ENCODE measurements at regions not wholly inside any gene's neighbourhood (a gene's known extent, or its start where the extent isn't known, plus 50 kb on each side); places are given as distances from the start of the nearest gene placed in this dataset.

GRCh38 chr12:33752854-33753253 is 269.4 kb upstream of the ALG10 start:
- no peaks in the 10 kb centered on the region for H3K27me3 ChIP-seq
- no peak for DNase-seq
- H3K9me3 ChIP-seq = no peaks in the 10 kb centered on the region
- TF ChIP-seq POLR2AphosphoS5 (IDR thresholded peaks at IDR 0.05) (no peak), POLR2A (IDR thresholded peaks at IDR 0.05) (no peak), EP300 (IDR thresholded peaks at IDR 0.05) (no peak)
- TF ChIP-seq, protein P1, sequence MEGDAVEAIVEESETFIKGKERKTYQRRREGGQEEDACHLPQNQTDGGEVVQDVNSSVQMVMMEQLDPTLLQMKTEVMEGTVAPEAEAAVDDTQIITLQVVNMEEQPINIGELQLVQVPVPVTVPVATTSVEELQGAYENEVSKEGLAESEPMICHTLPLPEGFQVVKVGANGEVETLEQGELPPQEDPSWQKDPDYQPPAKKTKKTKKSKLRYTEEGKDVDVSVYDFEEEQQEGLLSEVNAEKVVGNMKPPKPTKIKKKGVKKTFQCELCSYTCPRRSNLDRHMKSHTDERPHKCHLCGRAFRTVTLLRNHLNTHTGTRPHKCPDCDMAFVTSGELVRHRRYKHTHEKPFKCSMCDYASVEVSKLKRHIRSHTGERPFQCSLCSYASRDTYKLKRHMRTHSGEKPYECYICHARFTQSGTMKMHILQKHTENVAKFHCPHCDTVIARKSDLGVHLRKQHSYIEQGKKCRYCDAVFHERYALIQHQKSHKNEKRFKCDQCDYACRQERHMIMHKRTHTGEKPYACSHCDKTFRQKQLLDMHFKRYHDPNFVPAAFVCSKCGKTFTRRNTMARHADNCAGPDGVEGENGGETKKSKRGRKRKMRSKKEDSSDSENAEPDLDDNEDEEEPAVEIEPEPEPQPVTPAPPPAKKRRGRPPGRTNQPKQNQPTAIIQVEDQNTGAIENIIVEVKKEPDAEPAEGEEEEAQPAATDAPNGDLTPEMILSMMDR (IDR thresholded peaks at IDR 0.05) = no peak
- no peaks in the 10 kb centered on the region for H3K4me1 ChIP-seq
- no peak overlapping the region for H3K4me3 ChIP-seq
- H3K36me3 ChIP-seq = no peaks in the 10 kb centered on the region
- no peak overlapping the region for H3K27ac ChIP-seq
- ATAC-seq (ENCODE audit: low FRiP score in 2 of 2) = no peak
- 30 to 44% methylated on average over 1 of the region's 1 CpG for WGBS, 2 donors

DNA sequence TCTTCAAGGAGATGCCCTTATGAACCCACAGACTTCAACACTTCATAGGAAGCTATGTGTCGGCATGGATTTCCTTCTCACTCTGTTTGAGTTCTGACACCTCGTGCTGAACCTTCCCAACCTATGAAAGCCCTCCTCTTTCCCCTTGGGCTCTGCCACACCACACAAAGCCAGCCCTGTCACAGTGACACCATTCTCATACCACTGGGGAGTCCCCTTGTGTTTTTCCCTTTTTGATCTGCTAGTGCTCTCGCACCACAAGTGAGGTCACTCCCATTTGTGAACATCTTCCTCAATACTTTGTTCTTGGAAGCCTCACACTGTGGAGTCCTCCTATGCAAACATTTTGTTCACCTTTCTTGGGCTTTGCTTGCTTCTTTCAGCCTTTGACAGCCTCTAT is 264.6 kb upstream of the ALG10 start:
- no peak for DNase-seq
- no peaks in the 10 kb centered on the region for H3K36me3 ChIP-seq
- no peak overlapping the region for H3K27ac ChIP-seq
- no peak for ATAC-seq (ENCODE audit: low FRiP score in 2 of 2)
- no peaks in the 10 kb centered on the region for H3K9me3 ChIP-seq
- no peak overlapping the region for H3K4me3 ChIP-seq
- WGBS, 2 donors = 75 to 85% methylated on average over 3 of the region's 3 CpGs
- no peaks in the 10 kb centered on the region for H3K4me1 ChIP-seq
- no peak for TF ChIP-seq POLR2AphosphoS5 (IDR thresholded peaks at IDR 0.05)
- no peak for TF ChIP-seq POLR2A (IDR thresholded peaks at IDR 0.05)
- TF ChIP-seq, protein P1 (IDR thresholded peaks at IDR 0.05) = no peak
- TF ChIP-seq EP300 (IDR thresholded peaks at IDR 0.05) = no peak
- H3K27me3 ChIP-seq = no peaks in the 10 kb centered on the region

- Histone ChIP-seq H3K4me1 (no peaks in the 10 kb centered on the region), H3K4me3 (no peak overlapping the region), H3K27ac (no peak overlapping the region), H3K9me3 (no peaks in the 10 kb centered on the region), H3K27me3 (no peaks in the 10 kb centered on the region), H3K36me3 (no peaks in the 10 kb centered on the region)
- ATAC-seq (ENCODE audit: low FRiP score in 2 of 2) = no peak
- 60 to 62% methylated on average over 2 of the region's 2 CpGs for WGBS, 2 donors
- TF ChIP-seq, protein P1 (IDR thresholded peaks at IDR 0.05) = no peak
- no peak for TF ChIP-seq EP300 (IDR thresholded peaks at IDR 0.05)
- no peak for DNase-seq
These were observed 263.0 kb upstream of the ALG10 start for GRCh38 chr12:33759279-33759678.

GRCh38 chr12:33763331-33763730 is 259.0 kb upstream of the ALG10 start:
- Histone ChIP-seq H3K36me3 (no peaks in the 10 kb centered on the region), H3K4me1 (no peaks in the 10 kb centered on the region), H3K4me3 (no peak overlapping the region), H3K27ac (no peak overlapping the region), H3K9me3 (no peaks in the 10 kb centered on the region), H3K27me3 (no peaks in the 10 kb centered on the region)
- DNase-seq (no peak), ATAC-seq (ENCODE audit: low FRiP score in 2 of 2) (no peak)
- 61 to 70% methylated on average over 4 of the region's 4 CpGs for WGBS, 2 donors
- TF ChIP-seq POLR2AphosphoS5 (IDR thresholded peaks at IDR 0.05) = no peak
- TF ChIP-seq EP300 (IDR thresholded peaks at IDR 0.05) = no peak
- TF ChIP-seq POLR2A (IDR thresholded peaks at IDR 0.05) = no peak
- TF ChIP-seq, protein P1 (IDR thresholded peaks at IDR 0.05) = no peak

DNA sequence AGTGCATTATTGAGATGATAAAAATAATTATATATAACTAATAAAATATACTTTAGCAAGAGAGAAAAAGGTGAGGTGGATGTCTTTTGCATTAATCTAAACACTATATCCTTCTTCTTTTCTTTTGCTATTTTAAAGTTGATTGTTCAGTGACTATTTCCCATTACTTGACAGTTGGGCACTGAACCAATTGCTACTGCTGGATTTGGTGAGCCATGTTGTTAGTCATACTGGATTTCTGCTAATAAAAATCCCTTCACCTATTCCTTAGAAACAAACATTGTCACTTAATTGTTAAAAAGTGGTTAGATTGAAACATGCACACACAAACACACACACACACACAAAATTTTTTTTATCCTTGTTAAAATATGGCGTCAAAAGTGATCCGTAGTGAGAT is 251.6 kb upstream of the ALG10 start:
- no peak for ATAC-seq (ENCODE audit: low FRiP score in 2 of 2)
- Histone ChIP-seq H3K4me1 (no peaks in the 10 kb centered on the region), H3K4me3 (no peak overlapping the region), H3K9me3 (no peaks in the 10 kb centered on the region), H3K27me3 (no peaks in the 10 kb centered on the region), H3K36me3 (no peaks in the 10 kb centered on the region), H3K27ac (no peak overlapping the region)
- TF ChIP-seq EP300 (IDR thresholded peaks at IDR 0.05) (no peak), POLR2AphosphoS5 (IDR thresholded peaks at IDR 0.05) (no peak), POLR2A (IDR thresholded peaks at IDR 0.05) (no peak)
- TF ChIP-seq, protein P1 (IDR thresholded peaks at IDR 0.05) = no peak
- WGBS, 2 donors = 74 to 76% methylated on average over 2 of the region's 2 CpGs
- no peak for DNase-seq
